ENCODE measurements at regions not wholly inside any gene's neighbourhood (a gene's known extent, or its start where the extent isn't known, plus 50 kb on each side); places are given as distances from the start of the nearest gene placed in this dataset.

- TF ChIP-seq EZH2 (IDR thresholded peaks at IDR 0.05; ENCODE audit: low read depth, unreplicated experiment) (no peak), CTCF (conservative IDR thresholded peaks at IDR 0.05; ENCODE audit: low read depth in 2 of 2) (no peak)
These were observed 130.3 kb upstream of the DMRT1 start for GRCh38 chr9:710951-711745.

All from GM23338 (cell line).